GM12878 (cell line): ENCODE measurements at regions not wholly inside any gene's neighbourhood (a gene's known extent, or its start where the extent isn't known, plus 50 kb on each side); places are given as distances from the start of the nearest gene placed in this dataset.

Experiments used
- ATAC-seq: fragments of 200-7000 bp; cut with Tn5 transposase; 3 replicates; pipeline ENCODE4 v1.9.1; 2020; ENCODE audit warnings: mild to moderate bottlenecking, moderate library complexity
- BruUV-seq: library from RNA; stranded (reverse); fragments of 400-500 nt; replicated peaks from 2 replicates; lab custom pipeline; 2021; lab: Mats Ljungman, UMichigan
- CTCF ChIA-PET: fragments of 300-600 bp; sonication (Branson Sonifier 250); formaldehyde crosslinking; extraction: SDS; loops from one replicate; lab custom pipeline; 2021; ENCODE audit warnings: inconsistent platforms; lab: Yijun Ruan, JAX
- POLR2A ChIA-PET: fragments of 350-600 bp; formaldehyde crosslinking; extraction: SDS; loops from one replicate; lab custom pipeline; 2021; ENCODE audit warnings: inconsistent platforms; lab: Charles Lee
- RAD21 ChIA-PET: fragments of 300-600 bp; sonication (Branson Sonifier 250); formaldehyde crosslinking; loops from one replicate; lab custom pipeline; 2023; ENCODE audit warnings: antibody characterized with exemption; ENCODE audit not compliant: unreplicated experiment; lab: Charles Lee
- SMC1A ChIA-PET: fragments of 300-600 bp; sonication (Branson Sonifier 250); formaldehyde crosslinking; loops from one replicate; lab custom pipeline; 2023; ENCODE audit not compliant: unreplicated experiment, uncharacterized antibody; lab: Charles Lee
- DNase-seq: peaks from one replicate; pipeline ENCODE4 v3.0.0-alpha.2; 2011; ENCODE audit warnings: low read depth, low spot score
- FAIRE-seq: peaks from 3 replicates; lab custom pipeline; 2011; peaks lifted over from hg19 to GRCh38; lab: Jason Lieb, UNC
- H2AFZ ChIP-seq: 2 replicates; pipeline ENCODE4 v1.6.0; 2011; ENCODE audit warnings: low read depth, low read length, control low read depth; ENCODE audit not compliant: control insufficient read depth
- H3K27ac ChIP-seq: 2 replicates; pipeline ENCODE4 v1.5.1; 2011; ENCODE audit warnings: control low read depth; ENCODE audit not compliant: control insufficient read depth, insufficient read depth
- H3K27me3 ChIP-seq, 2 experiments: replicated peaks in 1 of 2; 2 replicates each; pipeline versions ENCODE4 v1.6.0 to v1.6.1; 2011; ENCODE audit warnings: low read length in 1 of 2; ENCODE audit not compliant: control insufficient read depth in 2 of 2, insufficient read depth in 2 of 2
- H3K36me3 ChIP-seq, 2 experiments: 2 replicates each; pipeline ENCODE4 v1.5.1; 2011; ENCODE audit warnings: low read length in 1 of 2; ENCODE audit not compliant: control insufficient read depth in 2 of 2, insufficient read depth in 2 of 2
- H3K4me1 ChIP-seq: 2 replicates; pipeline ENCODE4 v1.6.1; 2011; ENCODE audit warnings: mild to moderate bottlenecking, low read length, moderate library complexity, mixed read lengths; ENCODE audit not compliant: control insufficient read depth, insufficient read depth
- H3K4me2 ChIP-seq: 2 replicates; pipeline ENCODE4 v1.6.0; 2011; ENCODE audit warnings: control low read depth; ENCODE audit not compliant: control insufficient read depth, insufficient read depth
- H3K4me3 ChIP-seq: fragments of 200-600 bp; sonication (generic); 2 replicates; pipeline ENCODE4 v1.5.1; 2016
- H3K79me2 ChIP-seq: 2 replicates; pipeline ENCODE4 v1.6.0; 2011; ENCODE audit warnings: low read length; ENCODE audit not compliant: control insufficient read depth, insufficient read depth
- H3K9ac ChIP-seq: 2 replicates; pipeline ENCODE4 v1.8.0; 2011; ENCODE audit warnings: low read length, control low read depth, mixed read lengths; ENCODE audit not compliant: control insufficient read depth, insufficient read depth
- H3K9me3 ChIP-seq: replicated peaks from 3 replicates; pipeline ENCODE4 v1.5.1; 2011; ENCODE audit warnings: mild to moderate bottlenecking, low read length; ENCODE audit not compliant: control insufficient read depth, insufficient read depth
- H4K20me1 ChIP-seq: 2 replicates; pipeline ENCODE4 v1.6.0; 2011; ENCODE audit not compliant: control insufficient read depth, insufficient read depth
- BCLAF1 ChIP-seq: fragments of 450-650 bp; IDR thresholded peaks from 2 replicates; pipeline ENCODE4 v1.6.1; 2017; ENCODE audit warnings: antibody characterized with exemption, mild to moderate bottlenecking, moderate library complexity
- CEBPB ChIP-seq, 2 experiments: fragments of 150-350 bp in 1 of 2; IDR thresholded peaks; 2 replicates each; pipeline ENCODE4 v1.6.1; 2012 to 2014; ENCODE audit warnings: low read depth in 2 of 2, low read length in 2 of 2, borderline replicate concordance in 1 of 2, inconsistent platforms in 1 of 2
- ESRRA ChIP-seq: IDR thresholded peaks from 2 replicates; pipeline ENCODE4 v1.6.1; 2012; ENCODE audit warnings: mild to moderate bottlenecking, low read length, improper control_type of control experiment
- HDGF ChIP-seq: fragments of 450-650 bp; IDR thresholded peaks from 2 replicates; pipeline ENCODE4 v1.6.1; 2016; ENCODE audit warnings: antibody characterized with exemption
- IRF3 ChIP-seq: fragments of 450-650 bp; IDR thresholded peaks from 2 replicates; pipeline ENCODE4 v1.6.1; 2014; ENCODE audit warnings: mild to moderate bottlenecking
- MYC ChIP-seq: IDR thresholded peaks from 2 replicates; pipeline ENCODE4 v1.6.1; 2011; ENCODE audit warnings: mild to moderate bottlenecking, low read length, moderate library complexity, inconsistent platforms; ENCODE audit not compliant: insufficient read depth, insufficient replicate concordance, insufficient read length, severe bottlenecking
- NFYA ChIP-seq: IDR thresholded peaks from 2 replicates; pipeline ENCODE4 v1.6.1; 2011; ENCODE audit warnings: low read depth, mild to moderate bottlenecking, low read length, improper control_type of control experiment, borderline replicate concordance
- POLR2AphosphoS2 ChIP-seq: IDR thresholded peaks from 2 replicates; pipeline ENCODE4 v1.6.1; 2011; ENCODE audit warnings: low read depth, mild to moderate bottlenecking, low read length, improper control_type of control experiment, moderate library complexity
- RELA ChIP-seq: fragments of 450-650 bp; IDR thresholded peaks from 2 replicates; pipeline ENCODE4 v1.8.0; 2014; ENCODE audit warnings: borderline replicate concordance; ENCODE audit not compliant: partially characterized antibody
- SREBF2 ChIP-seq: IDR thresholded peaks from 2 replicates; pipeline ENCODE4 v1.6.1; 2012; ENCODE audit warnings: mild to moderate bottlenecking, low read length
- TCF3 ChIP-seq: IDR thresholded peaks from 2 replicates; pipeline ENCODE4 v1.6.1; 2012; ENCODE audit warnings: low read depth, mild to moderate bottlenecking, low read length, borderline replicate concordance; ENCODE audit not compliant: insufficient read depth
- TCF7 ChIP-seq: IDR thresholded peaks from 2 replicates; pipeline ENCODE4 v1.6.1; 2014; ENCODE audit warnings: antibody characterized with exemption, borderline replicate concordance
- WGBS: methylation state at CpG from one replicate; pipeline ENCODE4 v1.1.6; 2016; ENCODE audit warnings: low lambda C conversion rate; ENCODE audit not compliant: insufficient replicate concordance, insufficient coverage; ENCODE audit errors: missing lambda C conversion rate; 5-methylcytosine and 5-hydroxymethylcytosine counted together
- in situ Hi-C: fragments of 300-500 bp; cut with MboI; formaldehyde crosslinking; loops from 9 replicates; pipeline ENCODE4 v1.14.3; 2018; ENCODE audit warnings: mixed read lengths
- intact Hi-C: fragments of 100-400 bp; cut with micrococcal nuclease; formaldehyde crosslinking; loops from one replicate; pipeline ENCODE4 v1.14.2; 2022; ENCODE audit not compliant: unreplicated experiment
- TF ChIP-seq, protein P1 (sequence below): fragments of 450-650 bp; IDR thresholded peaks from 2 replicates; pipeline ENCODE4 v1.6.1; 2016; ENCODE audit warnings: mild to moderate bottlenecking

DNA sequence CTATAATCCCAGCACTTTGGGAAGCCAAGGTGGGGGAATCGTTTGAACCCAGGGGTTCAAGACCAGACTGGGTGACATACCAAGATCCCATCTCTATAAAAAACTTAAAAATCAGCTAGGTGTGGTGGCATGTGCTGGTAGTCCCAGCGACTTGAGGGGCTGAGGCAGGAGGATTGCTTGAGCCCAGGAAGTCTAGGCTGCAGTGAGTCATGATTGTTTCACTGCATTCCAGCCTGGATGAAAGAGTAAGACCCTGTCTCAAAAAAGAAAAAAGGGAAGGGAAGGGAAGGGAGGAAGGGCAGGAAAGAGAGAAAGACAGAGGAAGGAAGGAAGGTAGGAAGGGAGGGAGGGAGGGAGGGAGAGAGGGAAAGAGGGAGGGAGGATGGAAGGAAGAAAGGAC lies 133.7 kb upstream of the LRRN1 start:
- BruUV-seq = no TSS peak
- Histone ChIP-seq H3K79me2 (no peaks in the 10 kb centered on the region), H3K9ac (no peak overlapping the region), H2AFZ (no peak overlapping the region), H3K4me3 (no peak overlapping the region), H4K20me1 (no peaks in the 10 kb centered on the region), H3K27ac (no peak overlapping the region), H3K36me3 (no peaks in the 10 kb centered on the region), H3K27me3 (no peaks in the 10 kb centered on the region; a peak in 1 of 4 replicates), H3K4me2 (no peak overlapping the region), H3K9me3 (no peaks in the 10 kb centered on the region; the same call in 2 of the 3 replicates), H3K4me1 (peaks cover 7% of the 10 kb centered on the region)
- intact Hi-C loops (no loop called here), in situ Hi-C loops (no loop called here)
- RAD21 ChIA-PET = interaction anchor here (0.7 kb wide), 1 partner anchor 248 kb away, joined by 4 read pairs; no protein-coding TSS in a partner anchor
- FAIRE-seq (no peak), DNase-seq (no peak), ATAC-seq (no peak)
- TF ChIP-seq CEBPB (IDR thresholded peaks at IDR 0.05; ENCODE audit: borderline replicate concordance in 1 of 2, low read depth in 2 of 2, low read length in 2 of 2) (no peak), POLR2AphosphoS2 (no peak), TCF7 (no peak), TCF3 (no peak), IRF3 (no peak), HDGF (no peak), ESRRA (no peak), SREBF2 (no peak), BCLAF1 (no peak), RELA (no peak), NFYA (no peak), MYC (no peak)
- TF ChIP-seq, protein P1, sequence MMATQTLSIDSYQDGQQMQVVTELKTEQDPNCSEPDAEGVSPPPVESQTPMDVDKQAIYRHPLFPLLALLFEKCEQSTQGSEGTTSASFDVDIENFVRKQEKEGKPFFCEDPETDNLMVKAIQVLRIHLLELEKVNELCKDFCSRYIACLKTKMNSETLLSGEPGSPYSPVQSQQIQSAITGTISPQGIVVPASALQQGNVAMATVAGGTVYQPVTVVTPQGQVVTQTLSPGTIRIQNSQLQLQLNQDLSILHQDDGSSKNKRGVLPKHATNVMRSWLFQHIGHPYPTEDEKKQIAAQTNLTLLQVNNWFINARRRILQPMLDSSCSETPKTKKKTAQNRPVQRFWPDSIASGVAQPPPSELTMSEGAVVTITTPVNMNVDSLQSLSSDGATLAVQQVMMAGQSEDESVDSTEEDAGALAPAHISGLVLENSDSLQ = no peak
- SMC1A ChIA-PET = no interaction called here
- CTCF ChIA-PET = no interaction called here
- POLR2A ChIA-PET = interaction anchor here (0.7 to 1.2 kb wide), 3 partner anchors 20 to 842 kb away, joined by 3 to 5 read pairs (median 4); no protein-coding TSS in a partner anchor
- WGBS = 0% methylated on average over 2 of the region's 2 CpGs
